GM23338 (cell line): ENCODE measurements at regions not wholly inside any gene's neighbourhood (a gene's known extent, or its start where the extent isn't known, plus 50 kb on each side); places are given as distances from the start of the nearest gene placed in this dataset.
A peak's percentile ranks its signal among the peaks of the same experiment; 100 is the strongest.

Source experiments
- ATAC-seq: fragments of 200-7000 bp; cut with Tn5 transposase; 3 replicates; pipeline ENCODE4 v1.9.1; 2020
- DNase-seq: peaks from one replicate; pipeline ENCODE4 v3.0.0-alpha.2; 2015; ENCODE audit warnings: low spot score
- H2AFZ ChIP-seq: fragments of 200-600 bp; sonication (generic); 2 replicates; pipeline ENCODE4 v1.8.0; 2016; ENCODE audit warnings: antibody characterized with exemption, mild to moderate bottlenecking, moderate library complexity
- H3F3A ChIP-seq: fragments of 200-600 bp; sonication (generic); replicated peaks from 2 replicates; pipeline ENCODE4 v1.8.0; 2017; ENCODE audit warnings: antibody characterized with exemption, mixed run types, low read depth
- H3K27ac ChIP-seq: fragments of 200-600 bp; sonication (generic); 2 replicates; pipeline ENCODE4 v1.6.1; 2016; ENCODE audit warnings: low read depth
- H3K27me3 ChIP-seq: fragments of 200-600 bp; sonication (generic); 2 replicates; pipeline ENCODE4 v1.8.0; 2016; ENCODE audit warnings: mild to moderate bottlenecking, mixed run types, moderate library complexity; ENCODE audit not compliant: insufficient read depth
- H3K36me3 ChIP-seq: fragments of 200-600 bp; sonication (generic); 2 replicates; pipeline ENCODE4 v1.8.0; 2016; ENCODE audit warnings: mild to moderate bottlenecking; ENCODE audit not compliant: insufficient read depth
- H3K4me1 ChIP-seq: fragments of 200-600 bp; sonication (generic); 2 replicates; pipeline ENCODE4 v1.8.0; 2016; ENCODE audit warnings: mild to moderate bottlenecking, moderate library complexity; ENCODE audit not compliant: insufficient read depth
- H3K4me2 ChIP-seq: fragments of 200-600 bp; sonication (generic); 2 replicates; pipeline ENCODE4 v1.7.1; 2017; ENCODE audit warnings: mixed run types
- H3K4me3 ChIP-seq: fragments of 200-600 bp; sonication (generic); 2 replicates; pipeline ENCODE4 v1.6.1; 2016; ENCODE audit warnings: mixed run types
- H3K79me2 ChIP-seq: fragments of 200-600 bp; sonication (generic); replicated peaks from 2 replicates; pipeline ENCODE4 v1.8.0; 2017; ENCODE audit warnings: mild to moderate bottlenecking; ENCODE audit not compliant: insufficient read depth
- H3K9me2 ChIP-seq: fragments of 200-600 bp; sonication (generic); 2 replicates; pipeline ENCODE4 v1.8.0; 2017; ENCODE audit not compliant: insufficient read depth
- H4K20me1 ChIP-seq: fragments of 200-600 bp; sonication (generic); replicated peaks from 2 replicates; pipeline ENCODE4 v1.8.0; 2017; ENCODE audit warnings: mild to moderate bottlenecking; ENCODE audit not compliant: insufficient read depth
- H3K27ac Mint-ChIP-seq: 2 replicates; pipeline ENCODE4 v1.8.0; 2020; ENCODE audit warnings: inconsistent platforms, mild to moderate bottlenecking, moderate library complexity, mixed read lengths
- H3K27me3 Mint-ChIP-seq: 3 replicates; pipeline ENCODE4 v1.8.0; 2022; ENCODE audit warnings: low read depth, mild to moderate bottlenecking, moderate library complexity, mixed read lengths, inconsistent platforms; ENCODE audit not compliant: insufficient read depth, poor library complexity
- H3K36me3 Mint-ChIP-seq: 3 replicates; pipeline ENCODE4 v1.8.0; 2021; ENCODE audit warnings: low read depth, mild to moderate bottlenecking, inconsistent platforms, moderate library complexity, mixed read lengths
- H3K4me1 Mint-ChIP-seq: 3 replicates; pipeline ENCODE4 v1.8.0; 2020; ENCODE audit warnings: mild to moderate bottlenecking, inconsistent platforms, mixed read lengths
- H3K4me3 Mint-ChIP-seq: 3 replicates; pipeline ENCODE4 v1.8.0; 2021; ENCODE audit warnings: moderate library complexity, mild to moderate bottlenecking, inconsistent platforms, mixed read lengths
- H3K9me3 Mint-ChIP-seq: 3 replicates; pipeline ENCODE4 v1.8.0; 2020; ENCODE audit warnings: moderate library complexity, mild to moderate bottlenecking, inconsistent platforms, mixed read lengths
- CREB1 ChIP-seq: fragments of 250-450 bp; sonication (Bioruptor Pico); IDR thresholded peaks from 2 replicates; pipeline ENCODE4 v1.5.0; 2020; ENCODE audit warnings: low read depth, mild to moderate bottlenecking, moderate library complexity
- CTCF ChIP-seq, 2 experiments: fragments of 200-600 bp in 1 of 2; sonication (generic) in 1 of 2; conservative IDR thresholded peaks; 2 replicates each; pipeline versions ENCODE4 v1.5.1 to v1.6.1; 2016 to 2017; ENCODE audit warnings: antibody characterized with exemption in 2 of 2, low read depth in 2 of 2, mild to moderate bottlenecking in 2 of 2, moderate library complexity in 1 of 2
- ETS1 ChIP-seq: IDR thresholded peaks from 2 replicates; pipeline ENCODE4 v1.6.1; 2016; ENCODE audit warnings: antibody characterized with exemption
- NANOG ChIP-seq: IDR thresholded peaks from 2 replicates; pipeline ENCODE4 v1.6.1; 2016; ENCODE audit warnings: antibody characterized with exemption, borderline replicate concordance
- POLR2AphosphoS5 ChIP-seq: IDR thresholded peaks from 2 replicates; pipeline ENCODE4 v1.6.1; 2016; ENCODE audit warnings: antibody characterized with exemption, low read depth
- ZNF331 ChIP-seq: fragments of 250-450 bp; sonication (Bioruptor Pico); IDR thresholded peaks from 2 replicates; pipeline ENCODE4 v1.5.0; 2020; ENCODE audit warnings: low read depth, mild to moderate bottlenecking, moderate library complexity

GRCh38 chr1:194103516-194104246 is 917.3 kb upstream of the B3GALT2 start:
- Histone ChIP-seq H4K20me1 (no peaks in the 10 kb centered on the region), H3K79me2 (no peaks in the 10 kb centered on the region), H3F3A (no peaks in the 10 kb centered on the region), H3K4me3 (no peak overlapping the region), H3K36me3 (no peaks in the 10 kb centered on the region), H2AFZ (no peak overlapping the region), H3K27me3 (no peaks in the 10 kb centered on the region), H3K4me2 (no peak overlapping the region), H3K27ac (no peak overlapping the region), H3K9me2 (no peaks in the 10 kb centered on the region), H3K4me1 (no peaks in the 10 kb centered on the region)
- Mint-ChIP-seq H3K27ac (no peak overlapping the region), H3K4me1 (no peaks in the 10 kb centered on the region), H3K36me3 (no peaks in the 10 kb centered on the region), H3K9me3 (no peaks in the 10 kb centered on the region), H3K4me3 (no peak overlapping the region), H3K27me3 (peaks cover 1% of the 10 kb centered on the region)
- DNase-seq: no peak
- TF ChIP-seq ETS1 (no peak), POLR2AphosphoS5 (no peak)
- ATAC-seq: no peak

- no peaks in the 10 kb centered on the region for H4K20me1 ChIP-seq
- DNase-seq (no peak), ATAC-seq (no peak)
- H3K4me3 ChIP-seq: no peak overlapping the region
- H3K79me2 ChIP-seq: no peaks in the 10 kb centered on the region
- Mint-ChIP-seq H3K4me1 (no peaks in the 10 kb centered on the region), H3K36me3 (no peaks in the 10 kb centered on the region), H3K9me3 (no peaks in the 10 kb centered on the region), H3K4me3 (no peak overlapping the region), H3K27ac (no peak overlapping the region), H3K27me3 (peaks cover 1% of the 10 kb centered on the region)
- no peaks in the 10 kb centered on the region for H3K4me1 ChIP-seq
- H3K9me2 ChIP-seq: no peaks in the 10 kb centered on the region
- no peaks in the 10 kb centered on the region for H3F3A ChIP-seq
- no peak overlapping the region for H2AFZ ChIP-seq
- H3K27me3 ChIP-seq: no peaks in the 10 kb centered on the region
- no peak overlapping the region for H3K4me2 ChIP-seq
- TF ChIP-seq ZNF331: no peak
- no peak for TF ChIP-seq POLR2AphosphoS5
- no peak for TF ChIP-seq CTCF (conservative IDR thresholded peaks at IDR 0.05; ENCODE audit: low read depth in 2 of 2)
- TF ChIP-seq NANOG: no peak
- no peaks in the 10 kb centered on the region for H3K36me3 ChIP-seq
- H3K27ac ChIP-seq: no peak overlapping the region
Measured at GRCh38 chr1:194103101-194103500, 916.7 kb upstream of the B3GALT2 start.

- H3K79me2 ChIP-seq: no peaks in the 10 kb centered on the region
- no peaks in the 10 kb centered on the region for H3K27me3 ChIP-seq
- ATAC-seq: peak; percentile 86
- TF ChIP-seq POLR2AphosphoS5 (no peak), CREB1 (CRISPR knock-in tag) (no peak), CTCF (conservative IDR thresholded peaks at IDR 0.05; ENCODE audit: low read depth in 2 of 2) (peak; percentile 54 to 72)
- Mint-ChIP-seq H3K36me3 (no peaks in the 10 kb centered on the region), H3K9me3 (no peaks in the 10 kb centered on the region), H3K27ac (no peak overlapping the region), H3K4me3 (no peak overlapping the region), H3K27me3 (peaks cover 1% of the 10 kb centered on the region), H3K4me1 (no peaks in the 10 kb centered on the region)
- no peaks in the 10 kb centered on the region for H4K20me1 ChIP-seq
- no peaks in the 10 kb centered on the region for H3K36me3 ChIP-seq
- no peaks in the 10 kb centered on the region for H3K9me2 ChIP-seq
- DNase-seq: peak; percentile 67
- H3K4me1 ChIP-seq: no peaks in the 10 kb centered on the region
- no peaks in the 10 kb centered on the region for H3F3A ChIP-seq
- no peak overlapping the region for H3K4me3 ChIP-seq
- H2AFZ ChIP-seq: no peak overlapping the region
- no peak overlapping the region for H3K4me2 ChIP-seq
- no peak overlapping the region for H3K27ac ChIP-seq
Measured at GRCh38 chr1:194102607-194103006, 916.2 kb upstream of the B3GALT2 start.
